Keratinocyte (primary cell): ENCODE measurements at regions not wholly inside any gene's neighbourhood (a gene's known extent, or its start where the extent isn't known, plus 50 kb on each side); places are given as distances from the start of the nearest gene placed in this dataset.

Experiments
- DNase-seq: peaks from one replicate; pipeline ENCODE4 v3.0.0-alpha.2; 2011; ENCODE audit warnings: low read depth, missing footprints, low spot score
- FAIRE-seq: peaks from 2 replicates; lab custom pipeline; 2011; peaks lifted over from hg19 to GRCh38; lab: Jason Lieb, UNC
- H2AFZ ChIP-seq: 2 replicates; pipeline ENCODE4 v1.6.0; 2012; ENCODE audit warnings: low read length, control low read depth, inconsistent platforms; ENCODE audit not compliant: control insufficient read depth
- H3K27ac ChIP-seq: 2 replicates; pipeline ENCODE4 v1.5.1; 2011; ENCODE audit warnings: low read length; ENCODE audit not compliant: control insufficient read depth, insufficient read depth
- H3K27me3 ChIP-seq: 3 replicates; pipeline ENCODE4 v1.6.0; 2011; ENCODE audit warnings: low read length; ENCODE audit not compliant: control insufficient read depth, insufficient read depth; ENCODE audit errors: extremely low read depth
- H3K36me3 ChIP-seq, 2 experiments: 2 replicates in 1 of 2; 3 replicates in 1 of 2; pipeline ENCODE4 v1.5.1; 2011; ENCODE audit warnings: low read length in 2 of 2, mild to moderate bottlenecking in 1 of 2; ENCODE audit not compliant: control insufficient read depth in 2 of 2, insufficient read depth in 2 of 2; ENCODE audit errors: extremely low read depth in 1 of 2
- H3K4me1 ChIP-seq: 3 replicates; pipeline ENCODE4 v1.5.1; 2011; ENCODE audit warnings: low read length; ENCODE audit not compliant: control insufficient read depth, insufficient read depth; ENCODE audit errors: extremely low read depth
- H3K4me2 ChIP-seq: 3 replicates; pipeline ENCODE4 v1.6.0; 2011; ENCODE audit warnings: low read depth, low read length; ENCODE audit not compliant: control insufficient read depth, insufficient read depth; ENCODE audit errors: extremely low read depth
- H3K4me3 ChIP-seq, 3 experiments: fragments of 200-600 bp in 1 of 3; sonication (generic) in 1 of 3; 2 replicates in 2 of 3; 3 replicates in 1 of 3; pipeline ENCODE4 v1.5.1; 2011 to 2016; ENCODE audit warnings: low read length in 3 of 3, mild to moderate bottlenecking in 3 of 3, control low read depth in 2 of 3, inconsistent platforms in 1 of 3, low read depth in 1 of 3, mixed read lengths in 1 of 3, mixed run types in 1 of 3, moderate library complexity in 1 of 3; ENCODE audit not compliant: control insufficient read depth in 2 of 3, insufficient read depth in 2 of 3; ENCODE audit errors: extremely low read depth in 1 of 3
- H3K79me2 ChIP-seq: 2 replicates; pipeline ENCODE4 v1.6.0; 2012; ENCODE audit warnings: low read length; ENCODE audit not compliant: control insufficient read depth, insufficient read depth
- H3K9ac ChIP-seq: 3 replicates; pipeline ENCODE4 v1.6.0; 2011; ENCODE audit warnings: low read length; ENCODE audit not compliant: control insufficient read depth, insufficient read depth; ENCODE audit errors: extremely low read depth
- H3K9me1 ChIP-seq: 3 replicates; pipeline ENCODE4 v1.6.0; 2011; ENCODE audit warnings: low read length; ENCODE audit not compliant: control insufficient read depth, insufficient read depth; ENCODE audit errors: extremely low read depth
- H3K9me3 ChIP-seq: 2 replicates; pipeline ENCODE4 v1.5.1; 2012; ENCODE audit warnings: low read depth, low read length; ENCODE audit not compliant: control insufficient read depth
- H4K20me1 ChIP-seq: 3 replicates; pipeline ENCODE4 v1.6.0; 2011; ENCODE audit warnings: low read length; ENCODE audit not compliant: control insufficient read depth, insufficient read depth; ENCODE audit errors: extremely low read depth
- EZH2 ChIP-seq: IDR thresholded peaks from one replicate; pipeline ENCODE4 v1.6.1; 2012; ENCODE audit warnings: inconsistent platforms, mild to moderate bottlenecking, low read length, moderate library complexity
- dilution Hi-C: fragments of 300-500 bp; cut with MboI; formaldehyde crosslinking; loops from one replicate; pipeline ENCODE4 v1.7.0; 2020; ENCODE audit warnings: low sequenced_read_pairs; ENCODE audit not compliant: extremely low pct_ligation_motif_present
- TF ChIP-seq, protein P1 (sequence below), 3 experiments: IDR thresholded peaks in 1 of 3; conservative IDR thresholded peaks in 1 of 3; optimal IDR thresholded peaks in 1 of 3; 2 replicates in 2 of 3; 3 replicates in 1 of 3; pipeline versions ENCODE3 to v1.5.1; 2011; ENCODE audit warnings: low read length in 3 of 3, mild to moderate bottlenecking in 3 of 3, moderate library complexity in 2 of 3, control low read depth in 1 of 3, inconsistent platforms in 1 of 3; ENCODE audit not compliant: insufficient read depth in 2 of 3; ENCODE audit errors: extremely low read depth in 1 of 3

DNA sequence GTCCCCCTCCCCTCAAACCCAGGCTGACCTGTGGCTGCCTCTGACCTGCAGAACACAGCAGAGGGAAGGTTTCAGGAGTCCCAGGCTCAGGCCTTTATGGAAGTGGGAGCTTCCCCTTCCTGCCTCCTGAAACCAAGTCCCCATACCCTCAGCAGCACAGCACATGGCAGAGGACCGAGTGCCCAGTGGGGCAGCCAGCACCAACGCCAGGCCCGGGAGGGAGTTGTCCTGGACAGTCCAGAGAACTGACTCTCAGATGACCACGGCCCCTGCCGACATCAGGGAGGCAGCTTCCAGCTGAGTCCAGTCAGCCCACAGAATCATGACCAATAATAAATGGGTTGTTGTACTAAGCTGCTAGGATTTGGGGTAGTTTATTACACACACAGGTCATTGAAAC lies 79.6 kb upstream of the ERG start:
- FAIRE-seq (no peak), DNase-seq (no peak)
- Histone ChIP-seq H3K9ac (no peak overlapping the region), H3K4me3 (no peak overlapping the region), H3K79me2 (no peaks in the 10 kb centered on the region), H3K9me1 (no peaks in the 10 kb centered on the region), H3K4me2 (no peak overlapping the region), H3K4me1 (no peaks in the 10 kb centered on the region), H3K27me3 (no peaks in the 10 kb centered on the region), H3K9me3 (no peaks in the 10 kb centered on the region), H3K36me3 (no peaks in the 10 kb centered on the region), H3K27ac (no peak overlapping the region), H2AFZ (no peak overlapping the region), H4K20me1 (no peaks in the 10 kb centered on the region)
- dilution Hi-C loops = no loop called here
- TF ChIP-seq EZH2 = no peak
- TF ChIP-seq, protein P1, sequence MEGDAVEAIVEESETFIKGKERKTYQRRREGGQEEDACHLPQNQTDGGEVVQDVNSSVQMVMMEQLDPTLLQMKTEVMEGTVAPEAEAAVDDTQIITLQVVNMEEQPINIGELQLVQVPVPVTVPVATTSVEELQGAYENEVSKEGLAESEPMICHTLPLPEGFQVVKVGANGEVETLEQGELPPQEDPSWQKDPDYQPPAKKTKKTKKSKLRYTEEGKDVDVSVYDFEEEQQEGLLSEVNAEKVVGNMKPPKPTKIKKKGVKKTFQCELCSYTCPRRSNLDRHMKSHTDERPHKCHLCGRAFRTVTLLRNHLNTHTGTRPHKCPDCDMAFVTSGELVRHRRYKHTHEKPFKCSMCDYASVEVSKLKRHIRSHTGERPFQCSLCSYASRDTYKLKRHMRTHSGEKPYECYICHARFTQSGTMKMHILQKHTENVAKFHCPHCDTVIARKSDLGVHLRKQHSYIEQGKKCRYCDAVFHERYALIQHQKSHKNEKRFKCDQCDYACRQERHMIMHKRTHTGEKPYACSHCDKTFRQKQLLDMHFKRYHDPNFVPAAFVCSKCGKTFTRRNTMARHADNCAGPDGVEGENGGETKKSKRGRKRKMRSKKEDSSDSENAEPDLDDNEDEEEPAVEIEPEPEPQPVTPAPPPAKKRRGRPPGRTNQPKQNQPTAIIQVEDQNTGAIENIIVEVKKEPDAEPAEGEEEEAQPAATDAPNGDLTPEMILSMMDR (optimal IDR thresholded peaks at IDR 0.05 in 1 of 3, IDR thresholded peaks at IDR 0.05 in 1 of 3, conservative IDR thresholded peaks at IDR 0.05 in 1 of 3; ENCODE audit: extremely low read depth in 1 of 3, insufficient read depth in 2 of 3, low read length in 3 of 3) = no peak

DNA sequence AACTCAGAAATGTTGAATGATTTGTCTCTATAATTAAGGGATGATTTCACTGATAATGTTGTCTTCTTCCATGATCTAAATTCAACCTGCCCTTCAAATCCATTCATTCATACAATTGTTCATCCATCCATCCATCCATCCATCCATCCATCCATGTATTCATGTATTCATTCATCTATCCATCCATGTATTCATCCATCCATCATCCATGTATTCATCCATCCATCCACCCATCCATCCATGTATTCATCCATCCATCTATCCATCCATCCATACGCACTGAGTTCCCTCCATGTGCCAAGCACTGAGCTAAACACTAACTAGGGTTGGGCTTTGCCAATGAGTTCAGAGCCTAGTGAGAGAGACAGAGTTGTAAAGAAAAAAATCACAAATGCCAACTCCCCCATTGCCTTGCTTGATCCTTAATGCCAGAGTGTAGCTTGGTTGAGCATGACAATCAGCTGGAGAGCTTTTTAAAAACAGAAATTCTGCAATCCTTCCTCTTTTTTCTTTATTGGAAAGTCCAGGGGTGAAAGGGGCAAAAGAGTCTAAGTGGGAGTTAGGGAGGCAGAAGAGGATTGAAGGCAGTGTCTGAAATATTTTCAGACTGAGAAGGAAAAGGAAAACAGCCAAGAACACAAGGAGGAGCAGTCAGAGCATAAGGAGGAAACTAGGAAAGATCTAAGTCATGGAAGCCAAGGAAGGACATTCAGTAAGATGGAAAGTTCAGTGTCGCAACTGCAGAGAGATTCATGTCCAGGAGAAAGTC lies 92.4 kb upstream of the ERG start:
- Histone ChIP-seq H3K4me1 (no peaks in the 10 kb centered on the region), H2AFZ (no peak overlapping the region), H3K9me3 (no peaks in the 10 kb centered on the region), H3K27me3 (peaks cover 9% of the 10 kb centered on the region), H3K9ac (no peak overlapping the region), H4K20me1 (no peaks in the 10 kb centered on the region), H3K9me1 (no peaks in the 10 kb centered on the region), H3K4me2 (no peak overlapping the region), H3K79me2 (no peaks in the 10 kb centered on the region), H3K27ac (no peak overlapping the region), H3K36me3 (no peaks in the 10 kb centered on the region), H3K4me3 (no peak overlapping the region)
- TF ChIP-seq EZH2 = no peak
- TF ChIP-seq, protein P1 (optimal IDR thresholded peaks at IDR 0.05 in 1 of 3, IDR thresholded peaks at IDR 0.05 in 1 of 3, conservative IDR thresholded peaks at IDR 0.05 in 1 of 3; ENCODE audit: extremely low read depth in 1 of 3, insufficient read depth in 2 of 3, low read length in 3 of 3) = no peak
- FAIRE-seq = no peak
- no peak for DNase-seq
- dilution Hi-C loops = no loop called here
